GM19035 (cell line): ENCODE measurements at regions not wholly inside any gene's neighbourhood (a gene's known extent, or its start where the extent isn't known, plus 50 kb on each side); places are given as distances from the start of the nearest gene placed in this dataset.
"Not testable (repeated sequence)": the region's sequence is repeated elsewhere in the genome, so short reads cannot be mapped to it uniquely, and the experiment has no call there.

Experiments
- ATAC-seq: cut with Tn5 transposase; IDR thresholded peaks from one replicate; pipeline ENCODE4 v1.9.1; 2021; ENCODE audit not compliant: unreplicated experiment

DNA sequence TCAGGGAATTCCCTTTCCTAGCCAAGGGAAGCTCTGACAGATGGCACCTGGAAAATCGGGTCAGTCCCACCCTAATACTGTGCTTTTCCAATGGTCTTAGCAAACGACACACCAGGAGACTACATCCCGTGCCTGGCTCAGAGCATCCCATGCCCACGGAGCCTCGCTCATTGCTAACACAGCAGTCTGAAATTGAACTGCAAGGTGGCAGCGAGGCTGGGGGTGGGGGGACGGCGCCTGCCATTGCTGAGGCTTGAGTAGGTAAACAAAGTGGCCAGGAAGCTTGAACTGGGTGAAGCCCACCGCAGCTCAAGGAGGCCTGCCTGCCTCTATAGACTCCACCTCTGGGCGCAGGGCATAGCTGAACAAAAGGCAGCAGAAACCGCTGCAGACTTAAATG, 279.5 kb upstream of the LUZP2 start:
- not testable (repeated sequence) for ATAC-seq

DNA sequence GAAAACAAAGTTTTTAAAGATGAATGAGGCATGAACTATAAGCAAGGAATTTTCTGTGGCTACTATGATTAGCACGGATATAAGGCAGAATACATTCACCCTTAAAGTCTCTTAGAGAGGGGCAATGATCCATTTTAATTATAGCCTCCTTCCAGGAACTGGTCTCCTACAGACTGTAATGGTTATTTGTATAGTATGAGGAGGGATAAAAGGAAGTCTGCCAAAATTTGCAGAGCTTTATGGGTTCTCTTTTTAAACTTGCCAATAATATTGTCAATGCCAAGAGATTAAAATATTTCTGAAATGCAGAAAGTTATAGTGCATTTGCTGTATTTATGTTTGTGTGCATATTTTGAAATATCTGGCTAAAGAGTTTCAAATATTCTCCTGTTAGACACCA, 271.4 kb upstream of the LUZP2 start:
- ATAC-seq, result no peak

DNA sequence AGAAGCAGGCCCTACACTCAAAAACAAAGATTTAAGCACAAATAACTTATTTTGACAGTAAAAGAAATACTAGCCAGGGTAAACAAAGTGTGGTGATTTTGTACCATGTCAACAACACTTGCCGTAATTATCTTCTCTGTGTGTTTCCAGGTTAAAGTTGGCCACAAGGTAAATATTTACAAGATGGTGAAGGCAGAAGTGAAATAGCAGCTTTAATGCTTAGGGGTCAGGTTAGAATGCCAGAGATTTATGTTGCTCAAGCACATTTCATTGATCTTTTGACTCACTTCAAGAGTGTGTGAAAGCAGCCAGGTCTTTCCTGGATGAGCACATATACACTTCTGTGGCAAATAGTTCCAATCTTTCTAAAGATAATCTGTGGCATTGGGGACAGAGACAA, 270.2 kb upstream of the LUZP2 start:
- no peak for ATAC-seq

DNA sequence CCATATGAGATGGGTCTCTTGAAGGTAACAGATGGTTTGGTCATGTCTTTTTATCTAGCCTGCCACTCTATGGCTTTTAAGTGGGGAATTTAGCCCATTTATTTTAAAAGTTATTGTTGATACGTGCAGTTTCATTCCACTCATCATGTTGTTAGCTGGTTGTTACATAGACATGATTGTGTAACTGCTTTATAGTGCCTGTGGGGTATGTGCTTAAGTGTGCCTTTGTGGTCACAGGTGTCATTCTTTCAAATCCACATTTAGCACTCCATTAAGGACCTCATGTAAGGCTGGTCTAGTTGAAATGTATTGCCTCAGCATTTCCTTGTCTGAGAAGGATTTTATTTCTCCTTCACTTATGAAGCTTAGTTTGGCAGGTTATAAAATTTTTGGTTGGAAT, 263.8 kb upstream of the LUZP2 start:
- ATAC-seq, result no peak

DNA sequence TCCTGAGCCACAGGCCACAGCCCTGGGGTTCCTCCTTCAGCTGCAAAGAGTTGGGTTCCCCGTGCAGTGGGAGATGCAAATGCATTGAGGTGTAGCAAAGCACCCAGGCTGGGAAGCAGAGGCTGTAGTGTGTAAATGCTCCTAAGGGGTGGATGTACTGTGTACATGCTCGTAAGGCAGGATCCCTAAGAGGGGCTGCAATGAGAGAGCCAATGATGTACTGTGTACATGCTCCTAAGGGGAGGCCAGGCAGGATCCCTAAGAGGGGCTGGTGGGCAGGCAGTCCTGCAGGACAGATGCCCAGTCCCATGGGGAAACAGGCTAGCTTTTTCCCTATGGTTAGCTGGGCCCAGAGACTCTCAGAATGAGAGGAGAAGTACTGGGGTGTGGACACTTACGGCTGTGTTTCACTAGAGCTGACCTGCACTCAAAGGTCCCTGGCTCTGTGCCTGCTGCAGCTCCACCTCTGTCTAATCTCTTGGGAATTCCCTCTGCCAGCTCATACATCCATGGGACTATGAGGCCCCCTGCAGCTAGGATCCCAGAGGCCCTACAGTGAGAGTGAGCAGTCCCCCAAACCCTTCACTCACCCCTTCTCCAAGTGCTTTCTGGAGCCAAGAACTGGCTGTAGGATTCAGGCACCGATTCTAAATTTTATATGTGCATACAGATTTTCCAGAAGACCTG, 261.9 kb upstream of the LUZP2 start:
- no peak for ATAC-seq

DNA sequence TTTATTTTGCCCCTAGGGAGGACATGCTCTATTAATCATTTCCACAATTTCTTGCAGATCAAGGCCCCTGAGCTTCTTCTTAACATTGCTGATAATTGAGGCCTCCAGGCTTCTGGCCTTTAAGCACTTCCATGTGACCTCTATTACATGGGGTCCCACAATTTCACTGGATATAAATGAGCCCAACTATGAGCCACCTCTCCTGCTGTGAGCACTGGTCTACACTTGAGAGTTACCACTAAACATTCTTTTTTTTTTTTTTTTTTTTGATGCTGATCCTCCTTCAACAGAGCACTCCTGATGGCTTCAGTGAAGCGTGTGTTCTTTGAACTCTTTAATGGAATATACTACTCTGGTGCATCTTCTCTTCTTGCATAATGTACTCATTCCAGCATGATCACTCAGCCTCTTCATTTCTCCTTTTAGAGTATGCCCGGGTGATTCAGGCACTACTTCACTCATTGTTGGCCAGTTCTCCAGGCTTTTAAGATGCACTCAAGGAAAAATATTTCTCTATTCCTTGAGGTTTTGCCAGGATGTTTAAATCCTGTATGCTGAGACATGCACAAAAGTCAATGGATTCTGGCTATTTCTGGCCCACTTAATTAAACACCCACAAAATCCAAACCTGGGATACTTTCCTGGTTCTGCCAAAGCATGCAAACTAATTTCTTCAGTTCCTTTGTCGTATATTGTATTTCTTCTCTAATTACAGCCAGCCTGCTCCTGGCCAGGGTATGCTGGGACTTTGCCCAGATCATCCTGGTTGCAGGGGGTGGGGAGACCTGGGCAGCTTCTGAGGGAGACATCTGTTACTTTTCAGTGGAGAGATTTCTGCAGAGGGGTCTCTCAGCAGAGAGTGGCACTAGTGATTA, 257.8 kb upstream of the LUZP2 start:
- ATAC-seq, result no peak

DNA sequence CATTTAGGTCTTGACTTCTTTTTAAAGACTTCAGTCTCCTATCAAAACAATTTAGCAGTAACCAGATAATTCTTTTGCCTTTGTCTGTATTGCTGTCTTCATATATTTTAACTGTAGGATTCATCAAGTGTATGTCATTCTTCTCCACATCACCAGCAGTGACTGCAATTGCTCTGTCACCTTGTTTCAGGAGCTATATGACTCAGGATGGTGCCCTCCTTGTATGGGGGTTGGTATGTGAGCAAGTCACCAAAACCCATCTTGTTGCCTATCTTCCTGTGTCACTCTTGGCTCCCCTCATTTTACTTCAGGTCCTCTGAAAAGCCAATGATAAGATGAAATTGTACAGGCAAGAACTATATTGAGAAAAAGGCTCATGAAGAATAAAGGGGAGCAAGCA, 256.9 kb upstream of the LUZP2 start:
- no peak for ATAC-seq

DNA sequence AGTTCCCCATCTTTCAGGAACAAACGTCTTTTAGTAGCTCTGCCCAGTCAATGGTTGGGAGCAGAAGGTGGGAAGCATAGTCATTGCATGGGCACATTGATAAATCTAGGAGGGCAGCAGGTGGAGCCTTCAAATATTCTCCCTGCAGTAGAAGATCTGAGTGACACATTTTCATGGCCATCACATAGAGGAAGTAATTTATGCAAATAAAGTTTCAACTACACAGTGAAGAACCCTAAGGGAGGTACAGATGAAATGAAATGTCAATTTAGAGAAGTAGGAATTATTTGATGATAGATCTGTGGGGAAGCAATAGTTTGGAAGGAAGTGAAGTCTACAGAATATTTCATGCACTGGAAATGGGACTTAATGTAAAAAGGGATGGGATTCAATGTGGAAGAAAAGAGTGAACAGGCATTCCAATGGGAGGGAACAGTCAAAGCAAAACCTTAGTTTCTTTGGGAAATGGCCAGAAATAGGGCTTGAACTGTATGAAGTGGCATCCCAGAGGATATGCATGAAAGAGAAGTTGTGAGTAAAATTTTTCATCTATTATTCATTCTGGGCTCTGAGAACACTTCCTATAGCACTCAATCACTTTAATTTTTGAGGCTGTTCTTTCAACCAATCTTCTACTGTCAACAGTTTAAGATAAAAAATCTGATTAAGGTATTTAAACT, 256.2 kb upstream of the LUZP2 start:
- no peak for ATAC-seq

DNA sequence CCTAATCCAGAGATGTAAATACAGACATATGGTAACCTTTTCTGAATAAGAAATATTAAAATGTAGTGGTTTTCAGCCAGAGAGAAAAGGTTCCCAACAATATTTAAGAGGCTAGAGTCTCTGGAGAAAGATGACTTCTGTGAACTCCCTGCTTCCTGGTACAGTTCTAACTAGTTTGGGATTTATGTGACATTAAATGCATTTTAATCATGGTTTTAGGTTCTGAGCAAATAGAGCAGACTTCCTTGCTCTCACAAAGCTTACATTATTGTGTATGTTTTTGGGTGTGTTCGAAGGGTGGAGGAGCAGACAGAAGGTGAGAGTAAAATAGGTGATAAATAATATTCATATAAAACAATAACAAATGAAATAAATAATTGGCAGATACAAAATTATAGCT, 250.1 kb upstream of the LUZP2 start:
- ATAC-seq, result no peak

DNA sequence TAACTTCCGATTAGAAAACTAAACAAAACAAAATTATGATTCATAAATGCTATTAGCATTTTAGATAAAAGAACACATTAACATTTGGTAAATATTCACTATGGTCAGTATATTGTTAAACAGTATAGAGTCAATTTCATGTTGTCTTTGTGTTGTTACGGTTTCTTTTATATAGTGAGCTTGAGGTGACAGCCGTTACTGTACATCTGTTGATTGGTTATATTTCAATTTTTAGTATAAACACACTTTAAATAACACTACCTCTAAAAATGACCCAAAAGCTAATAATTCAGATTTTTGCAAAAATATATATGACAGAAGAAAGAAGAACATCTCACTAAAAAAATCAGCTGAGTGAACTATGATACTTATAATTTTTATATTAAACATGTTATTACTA, 249.0 kb upstream of the LUZP2 start:
- ATAC-seq, result no peak

DNA sequence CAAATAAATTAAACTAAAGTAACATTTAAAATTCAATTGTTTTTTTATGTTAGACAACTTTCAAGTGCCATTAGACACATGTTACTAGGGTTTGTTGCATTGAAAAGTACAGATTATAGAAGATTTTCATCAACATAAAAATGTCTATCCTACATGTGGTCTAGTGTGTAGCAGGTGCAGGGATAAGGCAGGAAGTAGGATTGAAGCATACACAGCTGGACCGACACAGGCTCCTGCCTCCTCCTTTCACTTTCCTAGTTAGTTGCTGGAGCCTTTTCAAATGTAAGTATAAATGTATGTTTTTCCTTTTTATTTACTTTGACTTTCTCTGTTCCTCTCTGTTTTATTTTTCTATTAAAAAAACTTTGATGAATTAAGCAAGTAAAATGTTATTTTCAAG, 246.9 kb upstream of the LUZP2 start:
- ATAC-seq, result no peak

DNA sequence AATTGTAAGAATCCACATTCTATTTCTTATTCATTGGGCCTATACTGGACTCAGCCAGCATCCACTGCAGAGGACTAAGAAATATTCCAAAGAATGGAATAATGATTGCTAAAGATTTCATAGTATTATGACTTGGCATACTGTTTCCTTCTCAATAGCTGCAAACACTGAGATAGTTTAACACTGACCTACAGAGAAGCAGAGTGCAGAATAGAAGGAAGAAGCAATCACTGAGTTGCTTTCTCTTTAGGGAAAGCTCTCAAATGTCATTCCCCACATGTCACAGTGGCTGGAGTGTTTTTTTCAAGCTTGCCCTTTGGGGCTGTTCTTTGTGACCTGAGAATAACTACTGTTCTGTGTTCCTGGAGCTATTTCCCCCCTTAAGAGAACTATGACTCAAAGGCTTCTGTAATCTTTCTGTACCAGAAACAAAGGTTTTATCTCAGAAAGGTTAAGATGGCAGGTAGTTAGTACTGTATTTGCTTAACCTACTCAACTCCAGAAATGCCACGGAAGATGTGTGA, 243.6 kb upstream of the LUZP2 start:
- ATAC-seq, result no peak

DNA sequence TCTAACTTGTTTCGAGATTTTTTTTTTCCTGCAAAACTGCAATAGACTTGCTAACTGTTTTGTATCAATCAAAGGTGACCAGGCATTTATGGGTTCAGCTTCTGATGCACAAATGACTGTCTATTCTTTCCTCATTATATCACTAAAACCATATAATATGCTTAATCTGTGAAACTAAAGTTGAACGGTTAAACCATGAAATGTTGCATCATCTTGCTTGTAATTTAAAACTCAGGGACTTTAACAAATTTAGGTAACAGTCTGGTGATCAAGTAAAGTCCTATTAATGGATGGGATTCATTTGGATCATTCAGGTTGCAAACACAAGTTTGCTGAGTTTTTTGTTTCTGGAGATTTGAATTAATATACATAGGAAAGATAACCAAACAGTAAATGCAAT, 232.0 kb upstream of the LUZP2 start:
- ATAC-seq, result no peak

DNA sequence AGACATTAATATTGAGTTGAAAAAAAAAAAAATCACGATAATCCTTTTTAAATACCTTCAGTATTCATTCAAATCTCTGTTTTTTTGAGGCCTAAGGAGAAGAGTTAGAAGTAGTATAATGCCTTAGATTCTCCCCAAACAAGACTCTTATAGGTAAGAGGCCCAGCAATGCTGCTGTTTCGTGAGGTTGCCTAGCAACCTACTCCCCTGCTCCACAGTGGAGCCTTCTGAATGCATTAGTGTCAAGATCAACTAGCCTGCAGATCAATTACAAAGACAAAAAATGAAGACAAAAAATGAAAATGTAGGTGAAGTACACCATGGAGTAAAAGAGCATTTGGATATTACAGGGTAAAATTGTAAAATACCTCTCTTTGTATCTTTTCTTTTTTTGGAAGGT, 229.8 kb upstream of the LUZP2 start:
- ATAC-seq, result no peak

DNA sequence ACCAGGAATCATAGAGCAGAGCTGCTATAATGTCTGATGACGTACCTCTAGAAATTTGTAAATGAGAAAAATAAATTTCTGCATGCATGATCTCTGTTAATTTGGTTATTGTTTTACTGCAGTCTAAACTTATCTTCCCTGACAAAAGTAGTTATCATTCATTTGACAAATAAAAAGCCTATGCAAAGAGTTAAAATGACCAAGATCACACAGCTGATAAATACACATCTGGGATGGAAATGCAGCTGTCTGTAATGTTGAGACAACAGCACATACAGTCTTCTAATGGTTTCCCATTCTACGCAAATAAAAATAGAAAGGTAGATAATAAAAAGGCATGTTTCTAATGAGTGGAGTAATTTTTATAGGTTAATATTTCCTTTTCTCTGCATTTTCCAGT, 225.1 kb upstream of the LUZP2 start:
- no peak for ATAC-seq

DNA sequence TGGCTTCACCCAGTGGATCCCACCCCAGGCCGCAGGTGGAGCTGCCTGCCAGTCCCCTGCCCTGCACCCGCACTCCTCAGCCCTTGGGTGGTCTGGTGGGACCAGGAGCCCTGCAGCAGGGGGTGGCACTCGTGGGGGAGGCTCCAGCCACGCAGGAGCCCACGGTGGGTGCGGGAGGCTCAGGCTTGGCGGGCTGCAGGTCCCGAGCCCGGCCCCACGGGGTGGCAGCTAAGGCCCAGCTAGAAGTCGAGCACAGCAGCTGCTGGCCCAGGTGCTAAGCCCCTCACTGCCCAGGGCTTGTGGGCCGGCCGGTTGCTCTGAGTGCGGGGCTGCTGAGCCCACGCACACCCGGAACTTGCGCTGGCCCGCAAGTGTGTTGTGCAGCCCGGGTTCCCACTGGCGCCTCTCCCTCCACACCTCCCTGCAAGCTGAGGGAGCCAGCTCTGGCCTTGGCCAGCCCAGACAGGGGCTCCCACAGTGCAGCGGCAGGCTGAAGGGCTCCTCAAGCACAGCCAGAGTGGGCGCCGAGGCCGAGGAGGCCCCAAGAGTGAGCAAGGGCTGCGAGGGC, 222.6 kb upstream of the LUZP2 start:
- not testable (repeated sequence) for ATAC-seq

DNA sequence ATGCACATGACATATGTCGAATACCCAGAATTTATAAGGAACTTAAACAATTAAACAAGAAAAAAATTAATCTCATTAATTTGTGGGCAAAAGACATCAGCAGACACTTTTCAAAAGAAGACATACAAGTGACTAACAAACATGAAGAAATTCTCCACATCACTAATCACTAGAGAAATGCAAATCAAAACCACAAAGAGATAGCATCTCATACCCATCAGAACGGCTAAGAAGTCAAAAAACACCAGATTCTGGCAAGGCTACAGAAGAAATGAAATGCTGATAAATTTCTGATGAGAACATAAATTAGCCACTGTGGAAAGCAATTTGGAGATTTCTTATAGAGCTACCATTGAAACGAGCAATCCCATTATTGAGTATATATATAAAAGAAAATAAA, 210.6 kb upstream of the LUZP2 start:
- ATAC-seq, result no peak

DNA sequence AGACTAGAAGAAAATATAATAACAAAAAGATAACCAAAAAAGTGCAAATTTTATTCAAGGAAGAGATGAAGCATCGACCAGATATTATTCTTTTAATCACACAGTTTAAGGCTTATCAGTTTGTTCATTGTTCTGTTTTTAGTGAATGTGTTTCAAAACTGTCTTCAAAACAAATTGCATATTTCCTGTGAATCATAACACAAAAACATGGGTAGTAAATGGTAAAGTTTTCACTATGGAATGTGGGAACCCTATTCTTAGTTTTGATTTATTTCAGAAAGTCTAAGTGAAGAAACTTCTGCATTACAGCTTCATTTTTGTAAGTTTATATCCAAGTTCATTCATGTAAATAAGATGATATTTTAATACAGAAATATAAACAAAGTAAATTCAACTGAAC, 207.6 kb upstream of the LUZP2 start:
- ATAC-seq, result no peak

DNA sequence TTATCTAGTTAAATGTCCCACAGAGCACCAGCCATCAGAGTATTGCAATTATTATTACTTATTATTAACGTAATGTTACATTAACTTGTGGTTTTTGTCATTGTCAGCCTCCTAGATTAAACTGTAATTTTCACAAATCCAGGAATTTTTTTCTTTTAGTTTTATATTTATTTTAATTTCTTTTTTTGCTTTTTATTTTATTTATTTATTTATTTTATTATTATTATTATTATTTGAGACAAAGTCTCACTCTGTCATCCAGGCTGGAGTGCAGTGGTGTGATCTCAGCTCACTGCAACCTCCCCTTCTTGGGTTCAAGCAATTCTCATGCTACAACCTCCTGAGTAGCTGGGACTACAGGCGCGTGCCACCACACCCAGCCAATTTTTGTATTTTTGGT, 202.9 kb upstream of the LUZP2 start:
- ATAC-seq, result no peak

DNA sequence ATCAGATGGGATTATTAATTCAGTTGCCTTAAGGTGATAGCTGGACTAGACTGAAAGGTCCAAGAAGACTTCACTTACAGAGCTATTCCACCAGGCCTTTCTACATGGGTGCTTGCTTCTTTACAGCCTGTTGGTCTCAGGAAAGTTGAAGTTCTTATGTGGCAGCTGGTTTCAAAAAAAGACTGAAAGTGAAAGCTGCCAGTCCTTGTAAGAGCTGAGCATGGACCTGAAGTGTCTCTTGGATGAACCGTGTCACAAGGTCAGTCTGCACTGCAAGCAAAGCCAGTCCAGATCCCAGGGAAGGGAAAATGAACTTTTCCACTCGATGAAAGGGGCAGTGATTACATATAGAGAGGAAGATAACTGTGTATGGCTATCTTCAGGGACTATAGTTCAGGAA, 201.5 kb upstream of the LUZP2 start:
- no peak for ATAC-seq

DNA sequence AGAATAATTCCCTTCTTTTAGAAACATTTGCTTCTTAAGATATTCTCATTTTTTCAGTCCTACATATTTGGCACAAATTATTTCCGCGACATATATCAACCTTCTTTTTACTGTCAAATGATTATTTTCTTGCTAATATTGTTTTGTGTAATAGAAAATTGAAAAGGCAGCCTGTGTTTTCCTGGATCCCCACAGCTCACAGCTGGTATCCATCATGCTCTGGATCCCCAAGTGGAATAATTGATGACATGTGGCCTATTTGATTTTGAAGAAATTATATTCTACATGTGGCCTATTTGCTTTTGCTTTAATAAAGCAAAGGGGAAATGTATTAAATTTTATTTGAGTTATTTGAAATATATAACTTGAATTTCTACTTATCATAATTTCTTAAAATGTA, 199.4 kb upstream of the LUZP2 start:
- ATAC-seq, result no peak

DNA sequence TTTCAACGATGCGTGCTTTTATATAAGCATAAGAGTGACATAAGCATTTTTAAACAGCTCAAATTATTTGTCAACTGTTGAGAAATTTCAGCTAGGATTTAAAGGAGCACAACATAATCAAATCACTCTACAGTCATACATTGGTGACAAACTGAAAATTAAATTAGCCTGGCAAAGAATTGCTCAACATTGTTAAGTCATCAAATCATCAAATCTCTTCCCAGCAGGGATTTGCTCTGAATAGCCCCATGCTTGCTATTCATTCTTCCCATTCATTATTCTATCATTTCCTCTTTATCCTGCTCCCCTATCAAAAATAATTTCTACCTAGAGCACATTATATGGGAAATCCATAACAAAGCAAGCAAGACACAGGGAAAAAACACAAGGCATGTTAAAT, 198.7 kb upstream of the LUZP2 start:
- no peak for ATAC-seq
